ENCODE measurements at regions not wholly inside any gene's neighbourhood (a gene's known extent, or its start where the extent isn't known, plus 50 kb on each side); places are given as distances from the start of the nearest gene placed in this dataset.

DNA sequence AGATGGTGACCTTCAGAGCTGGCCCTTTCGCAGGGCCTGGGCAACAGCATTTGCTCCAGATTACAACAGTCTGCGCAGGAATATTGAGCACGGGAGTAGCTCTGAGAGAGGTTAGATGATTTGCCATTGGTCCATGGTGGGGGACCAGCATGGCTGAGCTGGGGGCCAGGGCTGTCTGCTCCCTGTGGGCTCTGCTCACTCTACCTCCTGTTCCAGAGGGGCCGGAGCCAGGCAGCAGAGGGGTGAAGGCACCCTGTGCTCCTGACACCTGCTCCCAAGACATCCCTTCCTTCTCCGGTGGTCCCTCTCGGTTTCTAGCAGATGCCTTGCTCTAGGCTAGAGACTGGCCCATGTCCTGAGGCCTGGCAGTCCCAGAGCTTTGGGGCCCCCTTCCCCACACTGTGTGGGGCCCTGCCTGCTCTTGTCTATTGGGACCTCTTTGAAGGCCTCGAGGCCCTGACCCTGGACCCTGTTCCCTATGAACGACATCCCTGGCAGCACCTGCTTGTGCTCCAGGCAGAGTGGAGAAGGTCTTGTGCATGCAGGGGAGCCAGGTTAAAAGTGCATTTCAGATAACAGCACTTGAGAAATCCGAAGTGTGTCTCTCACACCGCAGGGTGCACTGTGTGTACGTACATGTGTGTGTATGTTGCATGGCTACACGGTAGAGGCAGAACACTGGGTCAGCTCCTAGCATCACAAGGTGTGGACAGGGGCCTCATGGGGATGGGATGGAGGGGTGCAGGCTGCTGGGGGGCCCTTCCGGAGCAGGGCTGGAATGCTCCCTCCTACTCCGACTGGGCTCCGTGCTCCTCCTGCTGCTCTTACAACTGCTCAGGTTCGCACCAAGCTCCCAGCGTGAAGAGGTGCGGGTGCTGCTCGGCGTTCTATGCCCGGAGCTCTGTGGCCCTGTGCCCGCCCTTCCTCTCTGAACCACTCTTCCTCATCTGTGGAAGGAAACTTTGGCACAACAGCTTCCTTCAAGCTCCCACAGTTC lies 123.3 kb upstream of the B3GAT1 start:
- WGBS, 2 donors (ENCODE audit: low coverage in 1 of 2) = 92% methylated on average over 4 to 7 of the region's 22 CpGs
- ATAC-seq = no peak
- TF ChIP-seq EP300 (IDR thresholded peaks at IDR 0.05) = no peak
- TF ChIP-seq, protein P1, sequence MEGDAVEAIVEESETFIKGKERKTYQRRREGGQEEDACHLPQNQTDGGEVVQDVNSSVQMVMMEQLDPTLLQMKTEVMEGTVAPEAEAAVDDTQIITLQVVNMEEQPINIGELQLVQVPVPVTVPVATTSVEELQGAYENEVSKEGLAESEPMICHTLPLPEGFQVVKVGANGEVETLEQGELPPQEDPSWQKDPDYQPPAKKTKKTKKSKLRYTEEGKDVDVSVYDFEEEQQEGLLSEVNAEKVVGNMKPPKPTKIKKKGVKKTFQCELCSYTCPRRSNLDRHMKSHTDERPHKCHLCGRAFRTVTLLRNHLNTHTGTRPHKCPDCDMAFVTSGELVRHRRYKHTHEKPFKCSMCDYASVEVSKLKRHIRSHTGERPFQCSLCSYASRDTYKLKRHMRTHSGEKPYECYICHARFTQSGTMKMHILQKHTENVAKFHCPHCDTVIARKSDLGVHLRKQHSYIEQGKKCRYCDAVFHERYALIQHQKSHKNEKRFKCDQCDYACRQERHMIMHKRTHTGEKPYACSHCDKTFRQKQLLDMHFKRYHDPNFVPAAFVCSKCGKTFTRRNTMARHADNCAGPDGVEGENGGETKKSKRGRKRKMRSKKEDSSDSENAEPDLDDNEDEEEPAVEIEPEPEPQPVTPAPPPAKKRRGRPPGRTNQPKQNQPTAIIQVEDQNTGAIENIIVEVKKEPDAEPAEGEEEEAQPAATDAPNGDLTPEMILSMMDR (IDR thresholded peaks at IDR 0.05) = no peak
- TF ChIP-seq POLR2A (IDR thresholded peaks at IDR 0.05) = no peak
- no peak for TF ChIP-seq POLR2AphosphoS5 (IDR thresholded peaks at IDR 0.05)

DNA sequence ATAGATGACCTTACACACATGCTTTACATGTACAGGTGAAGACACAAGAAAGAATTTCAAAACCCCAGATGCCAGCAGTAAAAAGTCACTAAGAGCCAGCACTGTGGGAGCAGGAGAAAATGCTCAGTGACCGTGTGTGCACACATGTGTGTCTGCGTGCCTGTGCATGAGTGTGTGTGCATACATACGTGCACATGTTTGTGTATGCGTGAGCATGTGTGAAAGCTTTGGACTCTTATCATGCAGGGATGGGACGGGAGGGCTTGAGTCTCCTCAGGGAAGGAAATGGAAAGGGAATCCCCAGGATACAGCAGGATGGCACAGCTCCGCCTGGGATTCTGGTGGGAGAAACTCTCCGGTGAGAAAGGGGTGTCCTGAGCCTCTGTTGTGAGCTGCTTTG lies 121.5 kb upstream of the B3GAT1 start:
- H3K36me3 ChIP-seq = no peaks in the 10 kb centered on the region
- H3K4me1 ChIP-seq = no peaks in the 10 kb centered on the region
- H3K27ac ChIP-seq = no peak overlapping the region
- peaks cover 49% of the 10 kb centered on the region for H3K27me3 ChIP-seq
- WGBS, 2 donors (ENCODE audit: low coverage in 1 of 2) = 73 to 91% methylated on average over 6 to 7 of the region's 7 CpGs
- H3K4me3 ChIP-seq = no peak overlapping the region
- no peak for ATAC-seq
- TF ChIP-seq POLR2AphosphoS5 (IDR thresholded peaks at IDR 0.05) (no peak), POLR2A (IDR thresholded peaks at IDR 0.05) (no peak), EP300 (IDR thresholded peaks at IDR 0.05) (no peak)
- TF ChIP-seq, protein P1 (IDR thresholded peaks at IDR 0.05) = no peak
- H3K9me3 ChIP-seq = no peaks in the 10 kb centered on the region

More for the DNA sequence above, 123.3 kb upstream of the B3GAT1 start:
- Histone ChIP-seq H3K4me3 (no peak overlapping the region), H3K27me3 (peaks cover 49% of the 10 kb centered on the region), H3K9me3 (no peaks in the 10 kb centered on the region), H3K36me3 (no peaks in the 10 kb centered on the region), H3K27ac (no peak overlapping the region), H3K4me1 (no peaks in the 10 kb centered on the region)

DNA sequence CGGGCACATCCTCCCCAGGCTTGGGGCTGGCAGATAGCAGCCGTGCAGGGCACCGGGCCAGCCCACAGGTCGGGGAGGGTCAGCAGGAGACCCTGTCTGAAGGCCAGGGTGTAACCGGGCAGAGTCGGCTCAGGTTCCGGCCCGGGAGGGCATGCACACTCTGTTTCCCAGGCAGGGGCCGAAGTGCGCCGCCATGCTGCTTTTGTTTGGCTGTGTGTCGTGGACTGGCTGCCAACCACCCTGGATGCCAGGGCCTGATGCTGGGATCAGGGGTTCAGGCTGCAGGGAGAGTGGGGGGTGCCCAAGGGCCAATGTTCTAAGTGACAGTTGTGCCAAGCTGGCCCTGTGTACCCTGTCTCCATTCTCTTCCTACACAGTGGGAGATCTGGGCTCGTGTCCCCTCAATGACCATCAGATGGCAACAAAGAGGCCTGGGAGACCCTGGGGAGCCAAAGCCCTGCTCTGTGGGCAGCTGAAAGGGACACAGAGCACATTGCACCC lies 120.9 kb upstream of the B3GAT1 start:
- TF ChIP-seq POLR2AphosphoS5 (IDR thresholded peaks at IDR 0.05) (no peak), POLR2A (IDR thresholded peaks at IDR 0.05) (no peak)
- H3K4me1 ChIP-seq = no peaks in the 10 kb centered on the region
- peaks cover 44% of the 10 kb centered on the region for H3K27me3 ChIP-seq
- no peak for ATAC-seq
- H3K27ac ChIP-seq = no peak overlapping the region
- no peak overlapping the region for H3K4me3 ChIP-seq
- no peaks in the 10 kb centered on the region for H3K9me3 ChIP-seq
- WGBS, 2 donors (ENCODE audit: low coverage in 1 of 2) = no CpG with 5 or more reads among the region's 13 CpGs
- H3K36me3 ChIP-seq = no peaks in the 10 kb centered on the region

GRCh38 chr11:134532131-134532920 lies 120.3 kb upstream of the B3GAT1 start:
- no peak overlapping the region for H3K4me3 ChIP-seq
- no peak for TF ChIP-seq EP300 (IDR thresholded peaks at IDR 0.05)
- TF ChIP-seq POLR2AphosphoS5 (IDR thresholded peaks at IDR 0.05) = no peak
- TF ChIP-seq, protein P1 (IDR thresholded peaks at IDR 0.05) = no peak
- TF ChIP-seq POLR2A (IDR thresholded peaks at IDR 0.05) = no peak
- no peaks in the 10 kb centered on the region for H3K4me1 ChIP-seq
- H3K27ac ChIP-seq = no peak overlapping the region
- ATAC-seq = no peak
- H3K9me3 ChIP-seq = no peaks in the 10 kb centered on the region
- WGBS, 2 donors (ENCODE audit: low coverage in 1 of 2) = 90 to 95% methylated on average over 2 to 5 of the region's 23 CpGs
- peaks cover 40% of the 10 kb centered on the region for H3K27me3 ChIP-seq
- H3K36me3 ChIP-seq = no peaks in the 10 kb centered on the region
